Naive thymus-derived CD4-positive, alpha-beta T cell (primary cell): ENCODE measurements at regions not wholly inside any gene's neighbourhood (a gene's known extent, or its start where the extent isn't known, plus 50 kb on each side); places are given as distances from the start of the nearest gene placed in this dataset.
"Not testable (repeated sequence)": the region's sequence is repeated elsewhere in the genome, so short reads cannot be mapped to it uniquely, and the experiment has no call there.

Source experiments
- ATAC-seq: fragments of 150-1000 bp; cut with Tn5 transposase; 2 replicates; pipeline ENCODE4 v1.10.0; 2021; ENCODE audit warnings: mild to moderate bottlenecking, moderate library complexity
- CTCF ChIA-PET: fragments of 350-600 bp; sonication (Branson Sonifier 250); formaldehyde crosslinking; loops from one replicate; lab custom pipeline; 2021; ENCODE audit warnings: antibody characterized with exemption; lab: Charles Lee
- POLR2A ChIA-PET: fragments of 350-600 bp; sonication (Branson Sonifier 250); formaldehyde crosslinking; loops from one replicate; lab custom pipeline; 2021; ENCODE audit warnings: antibody characterized with exemption, inconsistent platforms; lab: Charles Lee
- DNase-seq, 9 donors: peaks; one replicate each; pipeline versions ENCODE4 v3.0.0 to v3.0.0-alpha.2; 2020 to 2022; ENCODE audit warnings: mixed read lengths in 1 of 9
- H3K27ac ChIP-seq: one replicate; pipeline ENCODE4 v1.7.0; 2013; ENCODE audit warnings: mild to moderate bottlenecking, low read depth, low read length, moderate library complexity
- H3K27me3 ChIP-seq, 2 donors: one replicate each; pipeline ENCODE4 v1.7.0; 2013; ENCODE audit warnings: low read length in 2 of 2, mild to moderate bottlenecking in 2 of 2, moderate library complexity in 2 of 2; ENCODE audit not compliant: control insufficient read depth in 2 of 2, insufficient read depth in 2 of 2
- H3K36me3 ChIP-seq, 3 experiments: 1 replicate in 2 of 3; 2 replicates in 1 of 3; pipeline ENCODE4 v1.7.0; 2013; ENCODE audit warnings: low read length in 3 of 3, mild to moderate bottlenecking in 3 of 3, moderate library complexity in 1 of 3; ENCODE audit not compliant: insufficient read depth in 3 of 3, control insufficient read depth in 2 of 3
- H3K4me1 ChIP-seq, 2 donors: one replicate each; pipeline ENCODE4 v1.7.0; 2013; ENCODE audit warnings: low read length in 2 of 2, mild to moderate bottlenecking in 2 of 2, moderate library complexity in 1 of 2; ENCODE audit not compliant: control insufficient read depth in 2 of 2, insufficient read depth in 2 of 2
- H3K4me3 ChIP-seq: 2 replicates; pipeline ENCODE4 v1.7.0; 2013; ENCODE audit warnings: mild to moderate bottlenecking, low read length
- H3K9me3 ChIP-seq, 3 experiments: 1 replicate in 2 of 3; 2 replicates in 1 of 3; pipeline ENCODE4 v1.7.0; 2013; ENCODE audit warnings: low read length in 3 of 3; ENCODE audit not compliant: control insufficient read depth in 2 of 3
- H3K27ac Mint-ChIP-seq, 9 donors: one replicate each; pipeline ENCODE4 v1.8.0; 2020 to 2022; ENCODE audit warnings: mixed read lengths in 9 of 9, mild to moderate bottlenecking in 8 of 9, moderate library complexity in 5 of 9, inconsistent platforms in 2 of 9
- H3K27me3 Mint-ChIP-seq, 5 donors: one replicate each; pipeline ENCODE4 v1.8.0; 2021 to 2022; ENCODE audit warnings: mixed read lengths in 5 of 5, mild to moderate bottlenecking in 1 of 5
- H3K36me3 Mint-ChIP-seq, 5 donors: one replicate each; pipeline ENCODE4 v1.8.0; 2020 to 2022; ENCODE audit warnings: mixed read lengths in 5 of 5, mild to moderate bottlenecking in 3 of 5, inconsistent platforms in 1 of 5
- H3K4me1 Mint-ChIP-seq, 7 donors: one replicate each; pipeline ENCODE4 v1.8.0; 2020 to 2022; ENCODE audit warnings: mixed read lengths in 7 of 7, mild to moderate bottlenecking in 3 of 7, inconsistent platforms in 1 of 7
- H3K4me3 Mint-ChIP-seq, 10 donors: one replicate each; pipeline ENCODE4 v1.8.0; 2020 to 2022; ENCODE audit warnings: mild to moderate bottlenecking in 10 of 10, mixed read lengths in 10 of 10, moderate library complexity in 6 of 10, inconsistent platforms in 2 of 10
- H3K9me3 Mint-ChIP-seq, 11 donors: one replicate each; pipeline ENCODE4 v1.8.0; 2020 to 2022; ENCODE audit warnings: mixed read lengths in 11 of 11, mild to moderate bottlenecking in 4 of 11, inconsistent platforms in 1 of 11, moderate library complexity in 1 of 11
- intact Hi-C, 2 donors: fragments of 100-400 bp; cut with micrococcal nuclease; formaldehyde crosslinking; loops; one replicate each; pipeline ENCODE4 v1.15.1; 2023

DNA sequence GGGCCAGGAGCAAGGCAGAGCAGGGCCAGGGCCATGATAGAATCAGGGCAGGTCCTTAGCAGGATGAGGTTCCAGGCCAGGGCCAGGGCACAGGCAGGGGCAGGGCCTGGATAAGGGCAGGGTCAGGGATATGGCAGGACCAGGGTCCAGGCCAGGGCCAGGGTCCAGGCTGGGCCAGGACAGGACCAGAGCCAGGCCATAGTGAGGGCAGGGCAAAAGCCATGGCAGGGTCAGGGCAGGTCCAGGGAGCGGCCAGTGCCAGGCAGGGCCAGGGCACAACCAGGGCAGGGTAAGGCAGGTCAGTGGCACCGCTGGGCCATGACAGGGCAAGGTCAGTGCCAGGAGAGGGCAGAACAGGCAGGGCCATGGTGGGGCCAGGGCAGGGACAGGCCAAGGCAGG, 152.2 kb downstream of the LIPI start:
- DNase-seq: no peak
- Mint-ChIP-seq H3K4me1 (peaks cover 0 to 3% (median 0%) of the 10 kb centered on the region in 7 donors), H3K27me3 (no peaks in the 10 kb centered on the region), H3K9me3 (peaks cover 0 to 3% (median 0%) of the 10 kb centered on the region in 11 donors), H3K4me3 (no peak overlapping the region), H3K36me3 (peaks cover 0 to 7% (median 0%) of the 10 kb centered on the region in 5 donors), H3K27ac (no peak overlapping the region)
- Histone ChIP-seq H3K4me3 (no peak overlapping the region), H3K9me3 (no peaks in the 10 kb centered on the region), H3K36me3 (no peaks in the 10 kb centered on the region), H3K27ac (no peak overlapping the region), H3K4me1 (no peaks in the 10 kb centered on the region), H3K27me3 (no peaks in the 10 kb centered on the region)
- intact Hi-C loops: no loop called here
- ChIA-PET POLR2A (no interaction called here), CTCF (no interaction called here)
- ATAC-seq: peak; percentile 8

DNA sequence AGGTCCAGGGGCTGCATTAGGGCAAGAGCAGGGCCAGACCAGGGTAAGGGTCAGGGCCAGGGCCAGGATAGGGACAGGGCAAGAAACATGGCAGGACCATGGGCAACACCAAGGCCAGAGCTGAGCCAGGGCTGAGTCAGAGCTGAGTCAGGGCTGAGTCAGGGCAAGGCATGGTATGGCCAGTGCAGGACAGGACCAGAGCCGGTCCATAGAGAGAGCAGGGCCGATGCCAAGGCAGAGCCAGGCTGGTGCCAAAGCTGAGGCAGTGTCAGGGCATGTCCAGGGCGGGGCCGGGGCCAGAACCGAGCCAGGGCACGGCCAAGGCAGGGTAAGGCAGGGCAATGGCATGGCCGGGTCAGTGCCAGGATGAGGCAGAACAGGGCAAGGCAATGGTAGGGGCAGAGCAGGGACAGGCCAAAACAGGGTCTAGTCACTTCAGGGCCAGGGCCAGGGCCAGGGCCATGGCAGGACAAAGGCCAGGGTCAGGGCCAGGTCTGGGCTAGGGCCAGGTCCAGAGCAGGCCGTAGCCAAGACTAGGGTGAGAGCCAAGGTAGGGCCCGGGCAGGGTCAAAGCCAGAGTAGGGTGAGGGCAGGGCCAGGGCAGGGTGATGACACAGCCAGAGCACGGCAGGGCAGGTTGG, 152.8 kb downstream of the LIPI start:
- H3K9me3 ChIP-seq, H3K36me3 Mint-ChIP-seq, H3K27me3 ChIP-seq, H3K4me1 Mint-ChIP-seq, H3K9me3 Mint-ChIP-seq, DNase-seq, POLR2A ChIA-PET, H3K27me3 Mint-ChIP-seq, H3K36me3 ChIP-seq, CTCF ChIA-PET, H3K27ac ChIP-seq, H3K4me3 ChIP-seq, H3K4me1 ChIP-seq, intact Hi-C loops, H3K4me3 Mint-ChIP-seq: not testable (repeated sequence)
- ATAC-seq: peak; percentile 21
- peak overlapping the region in 1 of 9 donors; percentile 54 for H3K27ac Mint-ChIP-seq

DNA sequence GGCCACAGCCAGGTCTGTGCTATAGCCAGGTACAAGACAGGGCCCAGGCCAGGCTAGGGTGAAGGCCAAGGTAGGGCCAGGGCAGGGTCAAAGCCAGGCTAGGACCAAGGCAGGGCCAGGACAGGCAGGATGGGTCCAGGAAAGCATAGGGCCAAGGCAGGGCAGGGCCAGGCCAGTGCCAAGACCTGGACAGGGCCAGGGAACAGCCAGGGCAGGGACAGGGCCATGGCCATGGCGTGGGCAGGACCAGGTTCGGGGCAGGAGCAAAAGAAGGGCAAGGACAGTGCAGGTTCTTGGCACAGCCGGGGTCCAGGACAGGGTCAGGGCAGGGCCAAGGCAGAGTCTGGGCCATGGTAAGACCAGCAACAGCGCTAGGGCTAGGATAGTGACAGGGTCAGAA, 153.4 kb downstream of the LIPI start:
- H3K27ac Mint-ChIP-seq: peak overlapping the region in 1 of 9 donors; percentile 54
- intact Hi-C loops: no loop called here
- peaks cover 0 to 3% (median 0%) of the 10 kb centered on the region in 11 donors for H3K9me3 Mint-ChIP-seq
- H3K27me3 Mint-ChIP-seq: no peaks in the 10 kb centered on the region
- H3K4me1 Mint-ChIP-seq: peaks cover 0 to 3% (median 0%) of the 10 kb centered on the region in 7 donors
- no peak overlapping the region for H3K27ac ChIP-seq
- H3K9me3 ChIP-seq: no peaks in the 10 kb centered on the region
- H3K36me3 ChIP-seq: no peaks in the 10 kb centered on the region
- CTCF ChIA-PET: no interaction called here
- ATAC-seq: no peak
- H3K36me3 Mint-ChIP-seq: peaks cover 0 to 5% (median 0%) of the 10 kb centered on the region in 5 donors
- H3K4me1 ChIP-seq: no peaks in the 10 kb centered on the region
- no peak overlapping the region for H3K4me3 ChIP-seq
- DNase-seq: no peak
- POLR2A ChIA-PET: no interaction called here
- no peak overlapping the region for H3K4me3 Mint-ChIP-seq
- no peaks in the 10 kb centered on the region for H3K27me3 ChIP-seq

DNA sequence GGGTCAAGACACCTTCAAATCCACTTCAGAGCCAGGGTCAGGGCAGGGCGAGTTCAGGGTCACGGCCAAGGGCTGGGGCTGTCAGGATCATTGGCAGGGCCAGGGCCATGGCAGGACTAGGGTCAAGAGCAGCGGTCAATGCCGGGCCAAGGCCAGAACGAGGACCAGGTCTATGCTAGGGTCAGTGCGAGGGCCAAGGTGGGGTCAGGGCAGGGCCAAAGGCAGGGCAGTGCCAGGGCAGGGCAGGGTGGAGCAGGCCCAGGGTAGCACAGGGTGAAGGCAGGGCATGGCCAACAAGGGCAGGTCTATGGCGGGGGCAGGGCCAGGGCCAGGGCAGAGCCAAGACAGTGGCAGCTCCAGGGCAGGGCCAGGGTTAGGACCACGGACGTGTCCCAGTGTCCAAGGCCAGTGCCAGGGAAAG, 154.0 kb downstream of the LIPI start:
- Mint-ChIP-seq H3K27me3 (no peaks in the 10 kb centered on the region), H3K36me3 (peaks cover 0 to 5% (median 0%) of the 10 kb centered on the region in 5 donors), H3K4me3 (no peak overlapping the region), H3K9me3 (peaks cover 0 to 3% (median 0%) of the 10 kb centered on the region in 11 donors), H3K27ac (peak overlapping the region in 1 of 9 donors; percentile 55), H3K4me1 (peaks cover 0 to 3% (median 0%) of the 10 kb centered on the region in 7 donors)
- Histone ChIP-seq H3K27me3 (no peaks in the 10 kb centered on the region), H3K4me3 (no peak overlapping the region), H3K36me3 (no peaks in the 10 kb centered on the region), H3K27ac (no peak overlapping the region), H3K9me3 (no peaks in the 10 kb centered on the region), H3K4me1 (no peaks in the 10 kb centered on the region)
- no peak for ATAC-seq
- intact Hi-C loops: no loop called here
- no peak for DNase-seq
- POLR2A ChIA-PET: no interaction called here
- CTCF ChIA-PET: no interaction called here

DNA sequence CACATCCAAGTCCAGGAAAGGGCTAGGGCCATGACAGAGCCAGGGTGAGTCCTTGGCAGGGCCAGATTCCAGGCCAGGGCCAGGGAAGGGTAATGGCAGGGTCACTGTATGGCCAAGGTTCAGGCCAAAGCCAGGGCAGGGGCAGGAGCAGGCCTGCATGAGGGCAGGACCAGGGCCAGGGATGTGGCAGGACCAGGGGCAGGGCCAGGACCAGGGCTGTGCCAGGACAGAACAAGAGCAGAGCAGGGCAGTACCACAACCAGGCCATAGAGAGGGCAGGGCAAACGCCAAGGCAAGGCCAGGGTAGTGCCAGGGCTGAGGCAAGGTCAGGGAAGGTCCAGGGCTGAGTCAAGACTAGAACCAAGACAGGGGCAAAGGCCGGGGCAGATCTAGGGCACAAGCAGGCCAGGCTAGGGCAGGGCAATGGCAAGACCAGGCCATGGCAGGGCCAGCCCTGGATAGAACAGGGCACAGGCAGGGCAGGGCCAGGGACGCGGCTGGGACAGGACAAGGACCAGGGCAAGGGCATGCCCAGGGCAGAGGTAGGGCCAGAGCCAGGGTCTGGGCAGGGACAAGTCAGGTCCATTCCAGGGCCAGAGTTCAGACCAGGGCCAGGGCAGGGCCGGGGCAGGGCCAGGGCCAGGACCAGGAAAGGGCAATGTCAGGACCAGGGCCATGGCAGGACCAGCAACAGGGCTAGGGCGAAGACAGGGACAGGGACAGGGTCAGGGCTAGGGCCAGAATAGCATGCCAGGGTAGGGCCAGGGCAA, 154.8 kb downstream of the LIPI start:
- H3K27me3 ChIP-seq, H3K27me3 Mint-ChIP-seq, H3K4me3 Mint-ChIP-seq, H3K4me1 Mint-ChIP-seq, POLR2A ChIA-PET, intact Hi-C loops, H3K4me3 ChIP-seq, H3K27ac ChIP-seq, H3K36me3 Mint-ChIP-seq, H3K9me3 ChIP-seq, H3K36me3 ChIP-seq, CTCF ChIA-PET, H3K9me3 Mint-ChIP-seq, H3K4me1 ChIP-seq, DNase-seq, ATAC-seq: not testable (repeated sequence)
- peak overlapping the region in 1 of 9 donors; percentile 42 for H3K27ac Mint-ChIP-seq

DNA sequence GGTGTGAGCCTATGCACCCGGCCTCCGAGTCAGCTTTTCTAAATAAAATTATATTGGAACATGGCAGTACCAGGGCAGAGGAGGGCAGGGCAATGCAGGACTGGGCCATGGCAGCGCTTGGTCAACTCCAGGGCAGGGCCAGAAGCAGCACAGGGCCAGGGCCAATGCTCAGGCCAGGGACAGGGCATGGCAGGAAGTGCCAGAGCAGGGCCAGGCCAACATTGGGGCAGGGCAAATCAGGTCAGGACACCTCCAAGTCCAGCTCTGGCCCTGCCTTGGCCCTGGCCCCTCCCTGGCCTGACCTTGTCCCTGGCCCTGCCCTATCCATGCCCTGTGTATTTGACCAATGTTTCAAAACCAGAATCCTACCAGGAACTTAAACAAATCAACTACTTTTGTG, 156.1 kb downstream of the LIPI start:
- H3K4me3 ChIP-seq: no peak overlapping the region
- POLR2A ChIA-PET: no interaction called here
- H3K36me3 ChIP-seq: no peaks in the 10 kb centered on the region
- ATAC-seq: no peak
- H3K36me3 Mint-ChIP-seq: peaks cover 0 to 3% (median 0%) of the 10 kb centered on the region in 5 donors
- DNase-seq: no peak
- H3K4me1 Mint-ChIP-seq: peaks cover 0 to 4% (median 0%) of the 10 kb centered on the region in 7 donors
- CTCF ChIA-PET: no interaction called here
- no peaks in the 10 kb centered on the region for H3K27me3 ChIP-seq
- H3K4me1 ChIP-seq: no peaks in the 10 kb centered on the region
- no peak overlapping the region for H3K27ac ChIP-seq
- H3K27ac Mint-ChIP-seq: no peak overlapping the region
- no peaks in the 10 kb centered on the region for H3K27me3 Mint-ChIP-seq
- intact Hi-C loops: no loop called here
- no peaks in the 10 kb centered on the region for H3K9me3 ChIP-seq
- no peak overlapping the region for H3K4me3 Mint-ChIP-seq
- no peaks in the 10 kb centered on the region for H3K9me3 Mint-ChIP-seq

DNA sequence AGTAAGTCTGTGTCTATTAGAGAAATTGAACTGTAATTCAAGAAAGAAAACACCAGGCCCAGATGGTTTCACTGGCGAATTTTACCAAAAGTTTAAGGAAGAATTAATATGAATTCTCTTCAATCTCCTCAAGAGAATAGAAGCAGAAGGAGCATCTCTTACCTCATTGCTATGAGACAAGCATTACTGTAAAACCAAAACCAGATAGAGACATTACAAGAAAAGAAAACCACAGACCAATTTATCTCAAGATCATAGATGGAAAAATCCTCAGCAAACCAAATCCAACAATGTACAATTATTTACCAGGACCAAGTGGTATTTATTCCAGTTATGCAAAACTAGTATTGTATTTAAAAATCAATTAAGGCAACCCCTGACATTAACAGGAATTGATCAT, 160.6 kb downstream of the LIPI start:
- Mint-ChIP-seq H3K27me3 (no peaks in the 10 kb centered on the region), H3K9me3 (no peaks in the 10 kb centered on the region), H3K27ac (no peak overlapping the region), H3K36me3 (no peaks in the 10 kb centered on the region), H3K4me1 (peaks cover 0 to 6% (median 0%) of the 10 kb centered on the region in 7 donors), H3K4me3 (no peak overlapping the region)
- H3K36me3 ChIP-seq: no peaks in the 10 kb centered on the region
- ChIA-PET POLR2A (no interaction called here), CTCF (no interaction called here)
- DNase-seq (no peak), ATAC-seq (no peak)
- H3K27me3 ChIP-seq: no peaks in the 10 kb centered on the region
- no peaks in the 10 kb centered on the region for H3K9me3 ChIP-seq
- H3K4me3 ChIP-seq: no peak overlapping the region
- intact Hi-C loops: no loop called here
- no peak overlapping the region for H3K27ac ChIP-seq
- no peaks in the 10 kb centered on the region for H3K4me1 ChIP-seq
